NCI-H2081 (cell line): ENCODE measurements at regions not wholly inside any gene's neighbourhood (a gene's known extent, or its start where the extent isn't known, plus 50 kb on each side); places are given as distances from the start of the nearest gene placed in this dataset.

Experiments
- DNase-seq, 2 experiments: peaks; one replicate each; lab custom pipeline; 2025; lab: John Stamatoyannopoulos, UW

- DNase-seq = no peak
Observed at GRCh38 chr11:112539741-112540140, 279.1 kb upstream of the PLET1 start.

GRCh38 chr11:112540261-112540660 lies 279.6 kb upstream of the PLET1 start:
- DNase-seq = no peak

- no peak for DNase-seq
Observed at GRCh38 chr11:112541140-112542046, 280.7 kb upstream of the PLET1 start.

- DNase-seq = no peak
Observed at GRCh38 chr11:112542479-112542878, 281.8 kb upstream of the PLET1 start.

- DNase-seq = no peak
Observed at GRCh38 chr11:112543390-112543789, 282.7 kb upstream of the PLET1 start.

- no peak for DNase-seq
Observed at GRCh38 chr11:112548641-112549040, 288.0 kb upstream of the PLET1 start.

GRCh38 chr11:112553205-112553731 lies 292.6 kb upstream of the PLET1 start:
- no peak for DNase-seq

- DNase-seq = no peak
Observed at GRCh38 chr11:112554586-112554985, 293.9 kb upstream of the PLET1 start.

- peak; percentile 6 to 33 for DNase-seq
Observed at GRCh38 chr11:112555491-112556364, 295.1 kb upstream of the PLET1 start.

- DNase-seq = no peak
Observed at GRCh38 chr11:112558691-112559090, 298.0 kb upstream of the PLET1 start.

- DNase-seq = no peak
Observed at GRCh38 chr11:112563808-112564207, 303.1 kb upstream of the PLET1 start.

GRCh38 chr11:112564228-112564955 lies 303.7 kb upstream of the PLET1 start:
- no peak for DNase-seq

- DNase-seq = peak in 1 of 2 experiments; percentile 52
Observed at GRCh38 chr11:112565551-112565950, 304.9 kb upstream of the PLET1 start.

GRCh38 chr11:112566124-112566523 lies 305.5 kb upstream of the PLET1 start:
- DNase-seq = no peak

GRCh38 chr11:112570333-112570732 lies 309.7 kb upstream of the PLET1 start:
- no peak for DNase-seq

- peak in 1 of 2 experiments; percentile 59 for DNase-seq
Observed at GRCh38 chr11:112579282-112579681, 318.6 kb upstream of the PLET1 start.

- DNase-seq = no peak
Observed at GRCh38 chr11:112580864-112581263, 320.2 kb upstream of the PLET1 start.

GRCh38 chr11:112581747-112582146 lies 321.1 kb upstream of the PLET1 start:
- no peak for DNase-seq

GRCh38 chr11:112582366-112582765 lies 321.7 kb upstream of the PLET1 start:
- no peak for DNase-seq

GRCh38 chr11:112583261-112583893 lies 322.7 kb upstream of the PLET1 start:
- no peak for DNase-seq

- DNase-seq = peak in 1 of 2 experiments; percentile 17
Observed at GRCh38 chr11:112584672-112585071, 324.0 kb upstream of the PLET1 start.
